ENCODE measurements at regions not wholly inside any gene's neighbourhood (a gene's known extent, or its start where the extent isn't known, plus 50 kb on each side); places are given as distances from the start of the nearest gene placed in this dataset.

GRCh38 chr6:100309174-100309573 is 155.5 kb downstream of the SIM1 start:
- no peak for DNase-seq (ENCODE audit: low spot score)
- Histone ChIP-seq H3K36me3 (no peaks in the 10 kb centered on the region), H3K27ac (no peak overlapping the region), H3K4me1 (replicated peaks) (no peaks in the 10 kb centered on the region), H3K27me3 (replicated peaks; ENCODE audit: insufficient read depth) (no peaks in the 10 kb centered on the region), H3K4me3 (no peak overlapping the region), H3K9me3 (no peaks in the 10 kb centered on the region)
- intact Hi-C loops (cut with DNase I), result no loop called here
- WGBS, result 92% methylated on average over 3 of the region's 3 CpGs
- no peak for TF ChIP-seq CTCF (IDR thresholded peaks at IDR 0.05)
- TF ChIP-seq POLR2A (IDR thresholded peaks at IDR 0.05), result no peak
- no peak for TF ChIP-seq POLR2AphosphoS5 (IDR thresholded peaks at IDR 0.05)

DNA sequence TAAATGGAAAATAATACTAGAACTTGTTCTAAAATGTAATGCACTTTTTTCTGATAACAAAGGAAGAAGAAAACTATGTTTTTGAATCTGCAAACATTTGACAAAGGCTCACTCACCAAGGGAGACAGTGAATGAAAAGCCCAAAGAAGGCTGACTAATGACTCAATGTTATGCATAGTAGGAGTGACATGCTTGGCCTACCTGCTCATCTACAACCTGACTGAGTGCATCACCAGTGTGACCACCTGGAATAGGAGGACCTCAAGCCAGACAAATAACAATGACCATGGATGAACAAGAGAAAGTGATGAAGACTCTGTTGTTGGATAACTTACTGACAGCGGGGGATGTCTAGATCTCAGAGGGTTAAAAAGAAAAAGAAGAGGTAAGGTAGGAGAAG is 157.2 kb downstream of the SIM1 start:
- no peak for DNase-seq (ENCODE audit: low spot score)
- Histone ChIP-seq H3K36me3 (no peaks in the 10 kb centered on the region), H3K4me3 (no peak overlapping the region), H3K9me3 (no peaks in the 10 kb centered on the region), H3K27me3 (replicated peaks; ENCODE audit: insufficient read depth) (no peaks in the 10 kb centered on the region), H3K4me1 (replicated peaks) (no peaks in the 10 kb centered on the region), H3K27ac (no peak overlapping the region)
- intact Hi-C loops (cut with DNase I), result no loop called here
- 97% methylated on average over 1 of the region's 1 CpG for WGBS
- TF ChIP-seq POLR2AphosphoS5 (IDR thresholded peaks at IDR 0.05) (no peak), CTCF (IDR thresholded peaks at IDR 0.05) (no peak), POLR2A (IDR thresholded peaks at IDR 0.05) (no peak)

GRCh38 chr6:100305209-100305869 is 159.4 kb downstream of the SIM1 start:
- TF ChIP-seq CTCF (IDR thresholded peaks at IDR 0.05), result no peak
- no peak for TF ChIP-seq POLR2A (IDR thresholded peaks at IDR 0.05)
- no peak for TF ChIP-seq POLR2AphosphoS5 (IDR thresholded peaks at IDR 0.05)
- intact Hi-C loops (cut with DNase I), result no loop called here
- WGBS, result 21% methylated on average over 2 of the region's 2 CpGs

DNA sequence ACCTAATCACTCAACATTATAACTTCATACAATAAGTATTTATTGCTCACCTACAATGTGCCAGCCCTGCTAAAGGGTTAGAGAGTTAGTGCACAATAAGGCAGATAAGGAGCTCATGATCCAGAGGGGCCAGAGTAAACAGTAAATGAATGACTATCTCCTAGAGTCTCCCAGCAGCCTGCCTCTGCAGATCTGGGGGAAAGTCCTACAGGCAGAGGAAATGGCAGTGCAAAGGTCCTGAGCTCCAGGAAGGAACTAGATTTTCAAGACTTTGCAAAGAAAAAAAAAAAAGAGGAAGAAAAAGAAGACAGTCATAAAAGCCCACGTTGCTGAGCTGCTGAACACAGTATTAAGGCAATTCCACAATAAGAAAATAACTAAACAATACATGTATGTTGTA is 160.1 kb downstream of the SIM1 start:
- WGBS, result 7% methylated on average over 1 of the region's 1 CpG
- no peaks in the 10 kb centered on the region for H3K9me3 ChIP-seq
- intact Hi-C loops (cut with DNase I), result no loop called here
- DNase-seq (ENCODE audit: low spot score), result no peak
- no peak overlapping the region for H3K27ac ChIP-seq
- no peak overlapping the region for H3K4me3 ChIP-seq
- TF ChIP-seq CTCF (IDR thresholded peaks at IDR 0.05) (no peak), POLR2AphosphoS5 (IDR thresholded peaks at IDR 0.05) (no peak), POLR2A (IDR thresholded peaks at IDR 0.05) (no peak)
- no peaks in the 10 kb centered on the region for H3K4me1 ChIP-seq (replicated peaks)
- no peaks in the 10 kb centered on the region for H3K27me3 ChIP-seq (replicated peaks; ENCODE audit: insufficient read depth)
- H3K36me3 ChIP-seq, result no peaks in the 10 kb centered on the region

More at GRCh38 chr6:100305209-100305869, 159.4 kb downstream of the SIM1 start:
- no peaks in the 10 kb centered on the region for H3K27me3 ChIP-seq (replicated peaks; ENCODE audit: insufficient read depth)
- no peaks in the 10 kb centered on the region for H3K9me3 ChIP-seq
- no peak overlapping the region for H3K27ac ChIP-seq
- H3K36me3 ChIP-seq, result no peaks in the 10 kb centered on the region
- no peak overlapping the region for H3K4me3 ChIP-seq
- H3K4me1 ChIP-seq (replicated peaks), result no peaks in the 10 kb centered on the region
- no peak for DNase-seq (ENCODE audit: low spot score)

- H3K36me3 ChIP-seq, result no peaks in the 10 kb centered on the region
- H3K9me3 ChIP-seq, result no peaks in the 10 kb centered on the region
- intact Hi-C loops (cut with DNase I), result no loop called here
- WGBS, result 56% methylated on average over 2 of the region's 2 CpGs
- H3K27me3 ChIP-seq (replicated peaks; ENCODE audit: insufficient read depth), result no peaks in the 10 kb centered on the region
- DNase-seq (ENCODE audit: low spot score), result no peak
- H3K4me3 ChIP-seq, result no peak overlapping the region
- H3K27ac ChIP-seq, result no peak overlapping the region
- no peak for TF ChIP-seq POLR2A (IDR thresholded peaks at IDR 0.05)
- no peak for TF ChIP-seq CTCF (IDR thresholded peaks at IDR 0.05)
- no peak for TF ChIP-seq POLR2AphosphoS5 (IDR thresholded peaks at IDR 0.05)
- no peaks in the 10 kb centered on the region for H3K4me1 ChIP-seq (replicated peaks)
Measured at GRCh38 chr6:100301731-100302130, 163.0 kb downstream of the SIM1 start.

Data from prostate gland (tissue), 2 donors.